ENCODE measurements at regions not wholly inside any gene's neighbourhood (a gene's known extent, or its start where the extent isn't known, plus 50 kb on each side); places are given as distances from the start of the nearest gene placed in this dataset.
"Not testable (repeated sequence)": the region's sequence is repeated elsewhere in the genome, so short reads cannot be mapped to it uniquely, and the experiment has no call there.

DNA sequence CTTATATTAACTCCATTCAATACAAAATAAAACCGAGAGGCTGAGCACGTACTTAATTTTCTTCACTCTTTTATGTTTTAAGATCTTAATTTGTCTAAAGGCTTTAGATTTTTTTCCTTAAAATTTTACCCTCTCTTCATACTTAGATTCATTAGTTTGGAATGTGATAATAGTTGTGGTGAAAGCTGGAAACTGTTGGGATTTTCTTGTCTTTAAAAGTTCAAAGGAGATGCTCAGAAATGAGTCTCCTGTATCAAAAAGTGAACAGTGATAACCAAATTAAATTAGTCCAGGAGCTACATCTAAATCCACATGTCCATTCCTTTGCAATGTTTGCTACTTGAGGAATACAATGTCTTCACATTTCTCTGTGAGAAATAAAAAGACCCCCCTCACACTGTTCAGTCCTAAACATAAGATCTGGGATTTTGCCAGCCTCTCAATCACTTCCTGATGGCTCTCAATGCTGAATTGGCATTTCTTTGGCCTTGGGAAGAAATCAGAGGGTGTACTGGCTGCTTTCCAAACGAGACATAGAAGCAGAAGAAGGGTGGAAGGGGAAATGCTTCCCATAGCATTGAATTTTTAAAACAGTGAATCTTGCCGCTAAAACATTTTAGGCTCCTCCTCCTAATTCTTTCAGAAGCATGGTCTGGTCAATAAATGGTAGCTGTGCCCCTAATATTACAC lies 245.0 kb downstream of the SHOX2 start:
- Mint-ChIP-seq H3K27ac (no peak overlapping the region), H3K9me3 (no peaks in the 10 kb centered on the region), H3K4me1 (no peaks in the 10 kb centered on the region), H3K27me3 (no peaks in the 10 kb centered on the region), H3K36me3 (ENCODE audit: low read depth) (no peaks in the 10 kb centered on the region), H3K4me3 (no peak overlapping the region)
- no peak for DNase-seq
- ChIA-PET POLR2A (no interaction called here), CTCF (no interaction called here)

DNA sequence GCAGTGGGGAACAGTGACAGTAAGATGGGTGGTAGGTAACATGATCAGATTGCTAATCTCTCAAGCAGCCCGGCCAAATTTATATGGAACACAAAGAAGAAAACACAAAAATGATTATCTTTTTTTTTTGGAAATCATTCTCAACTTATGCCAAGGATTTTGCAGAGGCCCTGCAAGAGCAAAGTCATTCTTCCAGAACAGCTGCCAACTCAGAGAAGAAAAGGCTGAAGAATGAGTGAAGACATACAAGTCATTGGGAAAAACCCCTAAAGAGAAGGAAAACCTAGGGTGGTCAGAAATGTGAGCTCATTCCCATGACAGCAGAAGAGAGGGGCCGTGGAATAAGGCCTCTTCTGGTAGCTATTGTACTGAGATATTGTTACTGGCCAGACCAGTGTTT lies 246.7 kb downstream of the SHOX2 start:
- no peaks in the 10 kb centered on the region for H3K27me3 Mint-ChIP-seq
- H3K27ac Mint-ChIP-seq: no peak overlapping the region
- POLR2A ChIA-PET: no interaction called here
- no peaks in the 10 kb centered on the region for H3K4me1 Mint-ChIP-seq
- no peaks in the 10 kb centered on the region for H3K9me3 Mint-ChIP-seq
- no peak for DNase-seq
- H3K4me3 Mint-ChIP-seq: no peak overlapping the region
- CTCF ChIA-PET: interaction anchor here (0.7 kb wide), 1 partner anchor 13 kb away, joined by 4 read pairs; no protein-coding TSS in a partner anchor
- H3K36me3 Mint-ChIP-seq (ENCODE audit: low read depth): no peaks in the 10 kb centered on the region

DNA sequence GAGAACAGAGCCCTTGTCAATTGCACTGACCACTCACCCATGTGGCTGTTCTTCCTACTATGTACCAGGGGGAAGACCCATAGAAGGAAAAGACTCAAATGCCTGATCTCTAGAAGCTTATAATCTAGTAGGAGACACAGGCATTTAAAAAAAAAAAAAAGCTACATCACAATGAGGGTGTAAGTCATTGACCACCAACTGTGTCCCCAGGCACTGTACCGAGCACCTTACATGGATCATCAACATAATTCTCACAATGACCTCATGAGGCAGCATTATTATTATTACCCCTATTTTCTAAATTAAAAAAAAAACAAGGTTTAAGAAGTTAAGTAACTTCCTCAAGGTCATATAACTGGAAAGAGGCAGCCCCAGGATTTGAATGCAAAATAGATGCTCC lies 247.4 kb downstream of the SHOX2 start:
- ChIA-PET POLR2A (no interaction called here), CTCF (no interaction called here)
- no peak overlapping the region for H3K4me3 Mint-ChIP-seq
- no peaks in the 10 kb centered on the region for H3K27me3 Mint-ChIP-seq
- H3K36me3 Mint-ChIP-seq (ENCODE audit: low read depth): no peaks in the 10 kb centered on the region
- no peak overlapping the region for H3K27ac Mint-ChIP-seq
- DNase-seq: no peak
- no peaks in the 10 kb centered on the region for H3K4me1 Mint-ChIP-seq
- no peaks in the 10 kb centered on the region for H3K9me3 Mint-ChIP-seq

DNA sequence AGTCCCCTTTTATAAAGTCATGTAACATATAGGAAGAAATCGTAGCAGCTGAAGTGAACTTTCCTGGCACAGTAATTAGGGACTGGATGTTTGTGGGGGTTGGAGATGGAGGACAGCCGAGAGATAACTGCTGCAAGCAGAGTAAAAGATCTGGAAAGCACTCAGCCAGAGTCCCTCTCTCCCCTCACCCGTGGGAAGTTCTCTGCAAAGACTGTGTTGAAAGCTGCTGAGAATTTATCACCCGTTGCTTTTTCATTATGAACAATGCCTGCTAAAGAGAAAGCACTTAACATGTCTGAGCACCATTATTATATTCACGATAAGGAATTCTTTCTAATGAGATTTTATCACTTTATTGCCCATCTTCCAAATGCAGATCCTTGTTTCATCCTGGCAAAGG lies 248.8 kb downstream of the SHOX2 start:
- H3K4me3 Mint-ChIP-seq: no peak overlapping the region
- H3K27me3 Mint-ChIP-seq: no peaks in the 10 kb centered on the region
- no peaks in the 10 kb centered on the region for H3K36me3 Mint-ChIP-seq (ENCODE audit: low read depth)
- ChIA-PET POLR2A (no interaction called here), CTCF (no interaction called here)
- no peaks in the 10 kb centered on the region for H3K9me3 Mint-ChIP-seq
- no peak for DNase-seq
- no peak overlapping the region for H3K27ac Mint-ChIP-seq
- no peaks in the 10 kb centered on the region for H3K4me1 Mint-ChIP-seq

DNA sequence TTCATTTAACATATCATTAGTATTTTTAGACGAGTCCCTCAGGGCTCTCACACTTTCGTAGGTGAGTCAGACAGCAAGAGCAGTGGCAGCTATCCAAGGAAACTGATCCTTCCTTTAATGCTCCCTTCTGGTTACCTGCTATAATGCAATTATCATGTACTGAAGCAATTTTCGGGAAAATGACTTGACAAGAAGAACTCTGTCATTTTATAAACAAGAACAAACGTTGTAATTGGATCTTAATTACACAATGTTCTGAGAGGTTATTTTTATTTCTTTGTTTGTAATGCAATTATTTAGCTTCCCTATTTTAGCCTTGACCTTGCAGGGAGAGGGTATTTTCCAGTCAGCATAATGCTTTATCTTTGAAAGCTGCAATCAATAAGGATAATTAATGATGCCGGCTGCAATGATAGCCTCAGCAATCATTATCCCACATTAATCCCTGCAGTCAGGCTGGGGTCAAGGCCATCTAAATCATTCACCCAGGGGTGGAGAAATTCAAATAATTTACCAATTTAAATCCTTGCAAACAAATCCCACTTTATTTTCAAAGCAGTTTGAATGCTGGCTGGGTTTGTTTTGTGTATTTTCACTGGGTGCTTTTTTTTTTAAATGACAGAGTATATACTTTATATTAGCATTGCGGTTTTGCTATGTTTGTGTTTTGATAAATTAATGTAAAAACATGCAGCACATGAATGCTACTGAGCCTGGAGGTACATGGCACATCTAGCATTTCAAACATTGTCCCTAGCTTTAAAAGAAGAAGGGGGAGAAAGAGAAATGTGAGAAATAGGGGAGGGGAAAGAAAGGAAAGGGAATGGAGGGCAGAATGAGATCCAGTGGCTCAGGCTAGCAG lies 249.9 kb downstream of the SHOX2 start:
- DNase-seq: no peak
- ChIA-PET CTCF (interaction anchor here (1.1 kb wide), 1 partner anchor 12 kb away, joined by 3 read pairs; no protein-coding TSS in a partner anchor), POLR2A (no interaction called here)
- H3K27me3 Mint-ChIP-seq: no peaks in the 10 kb centered on the region
- no peak overlapping the region for H3K4me3 Mint-ChIP-seq
- H3K36me3 Mint-ChIP-seq (ENCODE audit: low read depth): no peaks in the 10 kb centered on the region
- no peaks in the 10 kb centered on the region for H3K9me3 Mint-ChIP-seq
- H3K27ac Mint-ChIP-seq: no peak overlapping the region
- H3K4me1 Mint-ChIP-seq: no peaks in the 10 kb centered on the region

DNA sequence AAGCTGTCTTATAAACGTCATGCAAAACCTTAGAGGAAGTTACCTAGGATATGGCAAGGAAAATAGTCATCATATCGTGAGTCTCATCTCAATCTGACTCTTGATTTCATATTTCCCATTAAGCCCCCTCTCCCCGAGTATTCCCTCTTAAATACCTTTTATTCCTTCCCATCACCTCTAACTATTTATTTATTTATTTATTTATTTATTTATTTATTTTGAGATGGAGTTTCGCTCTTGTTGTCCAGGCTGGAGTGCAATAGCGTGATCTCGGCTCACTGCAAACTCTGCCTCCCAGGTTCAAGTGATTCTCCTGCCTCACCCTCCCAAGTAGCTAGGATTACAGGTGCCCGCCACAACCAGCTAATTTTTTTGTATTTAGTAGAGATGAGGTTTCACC lies 260.4 kb downstream of the SHOX2 start:
- H3K27me3 Mint-ChIP-seq; POLR2A ChIA-PET; H3K9me3 Mint-ChIP-seq; H3K4me1 Mint-ChIP-seq; H3K36me3 Mint-ChIP-seq (ENCODE audit: low read depth); H3K4me3 Mint-ChIP-seq; DNase-seq; H3K27ac Mint-ChIP-seq; CTCF ChIA-PET: not testable (repeated sequence)

DNA sequence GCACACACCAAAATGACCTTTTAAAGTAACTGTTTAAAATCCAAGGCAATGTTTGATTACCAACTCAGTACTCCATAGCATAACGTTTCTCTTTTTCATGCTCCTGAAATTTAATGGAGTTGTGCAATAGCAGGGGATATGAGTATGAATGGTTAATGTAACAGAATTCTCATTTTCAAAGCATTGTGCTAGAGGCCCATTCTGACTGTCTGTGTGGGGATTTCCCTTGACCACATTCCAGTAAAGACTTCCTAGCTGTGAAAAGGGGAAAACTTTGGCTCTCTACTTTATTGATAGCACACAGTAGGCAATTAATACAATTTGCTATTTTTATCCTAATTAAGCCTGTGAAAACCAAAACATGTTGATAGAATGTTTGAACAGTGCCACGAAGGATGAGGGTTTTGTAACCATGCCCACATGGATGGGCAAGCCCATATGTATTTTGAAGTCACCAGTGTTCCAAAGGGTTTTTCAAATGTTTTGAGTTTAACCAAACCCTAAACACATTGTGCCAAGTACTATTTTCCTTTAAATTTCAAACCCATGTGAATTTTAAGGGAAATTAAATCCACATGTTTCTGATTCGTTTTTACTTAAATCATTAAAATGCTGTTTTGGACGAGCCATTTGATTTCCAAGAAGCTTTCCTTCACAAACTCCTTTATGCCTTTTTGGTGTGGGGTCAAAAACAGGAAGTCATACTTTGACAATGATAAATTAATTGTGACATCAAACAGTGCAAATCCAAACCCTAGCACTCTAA lies 261.2 kb downstream of the SHOX2 start:
- no peak overlapping the region for H3K27ac Mint-ChIP-seq
- H3K4me3 Mint-ChIP-seq: no peak overlapping the region
- no peaks in the 10 kb centered on the region for H3K4me1 Mint-ChIP-seq
- POLR2A ChIA-PET: no interaction called here
- DNase-seq: no peak
- H3K36me3 Mint-ChIP-seq (ENCODE audit: low read depth): no peaks in the 10 kb centered on the region
- no peaks in the 10 kb centered on the region for H3K27me3 Mint-ChIP-seq
- no peaks in the 10 kb centered on the region for H3K9me3 Mint-ChIP-seq
- CTCF ChIA-PET: interaction anchor here (1.3 kb wide), 1 partner anchor 11 kb away, joined by 3 read pairs; no protein-coding TSS in a partner anchor

DNA sequence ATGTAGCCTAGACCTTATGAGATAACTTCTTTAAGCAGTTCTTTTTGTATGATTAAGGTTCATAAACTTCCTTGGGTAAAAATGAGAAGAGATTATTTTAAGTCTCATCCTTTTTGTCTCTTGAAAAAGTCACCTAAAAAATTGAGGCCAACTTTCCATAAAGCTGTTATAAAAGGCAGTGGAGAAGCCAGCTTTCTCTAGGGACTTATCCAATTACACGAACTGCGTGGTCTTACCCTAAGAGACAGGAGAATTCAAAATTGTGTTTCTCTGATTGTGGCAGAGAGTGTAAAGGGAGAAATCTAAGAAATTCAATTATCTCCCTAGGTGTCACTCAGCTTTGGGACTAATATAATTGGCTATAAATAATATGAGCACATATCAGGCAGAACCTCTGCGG lies 262.0 kb downstream of the SHOX2 start:
- Mint-ChIP-seq H3K27me3 (no peaks in the 10 kb centered on the region), H3K27ac (no peak overlapping the region), H3K9me3 (no peaks in the 10 kb centered on the region), H3K36me3 (ENCODE audit: low read depth) (no peaks in the 10 kb centered on the region), H3K4me1 (no peaks in the 10 kb centered on the region), H3K4me3 (no peak overlapping the region)
- no peak for DNase-seq
- ChIA-PET CTCF (interaction anchor here (1.3 kb wide), 1 partner anchor 12 kb away, joined by 3 read pairs; no protein-coding TSS in a partner anchor), POLR2A (no interaction called here)

DNA sequence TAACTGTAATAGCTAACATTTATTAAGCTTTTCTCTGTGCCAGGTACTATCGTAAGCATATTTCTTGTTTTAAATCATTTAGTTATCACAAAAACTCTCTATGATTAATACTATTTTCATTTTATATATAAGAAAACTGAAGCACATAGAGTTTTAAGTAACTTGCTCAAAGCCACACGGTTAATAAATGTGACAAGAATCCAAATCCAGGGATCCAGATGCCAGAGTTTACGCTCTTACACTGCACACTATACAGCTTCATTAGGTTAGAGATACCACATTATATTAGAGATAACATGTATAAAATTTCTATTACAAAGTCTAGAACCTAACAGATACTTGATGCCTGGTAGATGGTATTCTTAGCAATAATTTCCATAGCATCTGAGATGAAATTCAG lies 265.2 kb downstream of the SHOX2 start:
- Mint-ChIP-seq H3K9me3 (no peaks in the 10 kb centered on the region), H3K4me3 (no peak overlapping the region), H3K4me1 (no peaks in the 10 kb centered on the region), H3K27ac (no peak overlapping the region), H3K27me3 (no peaks in the 10 kb centered on the region), H3K36me3 (ENCODE audit: low read depth) (no peaks in the 10 kb centered on the region)
- no peak for DNase-seq
- CTCF ChIA-PET: no interaction called here
- POLR2A ChIA-PET: no interaction called here

DNA sequence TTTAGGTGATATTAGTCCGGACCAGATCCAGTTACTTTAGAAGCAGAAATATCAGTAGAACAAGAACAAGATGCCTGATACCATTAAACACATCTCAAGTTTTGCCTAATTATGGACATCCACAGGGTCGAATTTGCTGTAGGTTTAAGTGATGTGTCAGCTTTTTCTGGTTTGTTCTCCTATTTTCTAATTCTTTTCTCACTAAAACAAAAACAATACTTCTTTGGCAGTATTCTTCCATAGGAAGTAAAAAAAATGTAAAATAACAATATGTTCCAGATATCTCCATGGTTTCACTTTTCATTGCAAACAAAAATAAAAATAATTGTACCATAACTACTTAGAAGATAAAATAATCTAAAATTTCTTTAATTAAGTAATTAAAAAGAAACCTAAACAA lies 265.7 kb downstream of the SHOX2 start:
- Mint-ChIP-seq H3K9me3 (no peaks in the 10 kb centered on the region), H3K4me1 (no peaks in the 10 kb centered on the region), H3K4me3 (no peak overlapping the region), H3K36me3 (ENCODE audit: low read depth) (no peaks in the 10 kb centered on the region), H3K27me3 (no peaks in the 10 kb centered on the region), H3K27ac (no peak overlapping the region)
- ChIA-PET CTCF (no interaction called here), POLR2A (no interaction called here)
- DNase-seq: no peak

DNA sequence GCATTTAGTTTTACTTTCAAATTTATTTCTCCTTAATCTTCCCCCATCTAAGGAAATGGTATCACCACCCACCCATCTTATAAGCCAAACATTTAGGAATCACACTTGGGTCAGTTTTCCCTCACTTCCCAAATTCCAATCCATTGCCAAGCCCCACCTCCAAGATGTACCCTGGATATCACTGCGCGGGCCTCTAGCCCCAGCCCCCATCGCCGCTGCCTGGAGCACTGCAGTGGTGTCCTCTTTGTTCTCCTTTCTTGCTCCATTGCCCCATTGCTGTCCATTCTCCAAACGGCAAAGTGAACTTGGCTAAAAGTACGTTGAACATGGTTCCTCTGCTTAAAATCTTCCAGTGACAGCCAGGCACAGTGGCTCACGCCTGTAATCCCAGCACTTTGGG lies 267.8 kb downstream of the SHOX2 start:
- Mint-ChIP-seq H3K27me3 (no peaks in the 10 kb centered on the region), H3K4me3 (no peak overlapping the region), H3K9me3 (no peaks in the 10 kb centered on the region), H3K27ac (no peak overlapping the region), H3K4me1 (no peaks in the 10 kb centered on the region), H3K36me3 (ENCODE audit: low read depth) (no peaks in the 10 kb centered on the region)
- no peak for DNase-seq
- POLR2A ChIA-PET: no interaction called here
- CTCF ChIA-PET: no interaction called here

DNA sequence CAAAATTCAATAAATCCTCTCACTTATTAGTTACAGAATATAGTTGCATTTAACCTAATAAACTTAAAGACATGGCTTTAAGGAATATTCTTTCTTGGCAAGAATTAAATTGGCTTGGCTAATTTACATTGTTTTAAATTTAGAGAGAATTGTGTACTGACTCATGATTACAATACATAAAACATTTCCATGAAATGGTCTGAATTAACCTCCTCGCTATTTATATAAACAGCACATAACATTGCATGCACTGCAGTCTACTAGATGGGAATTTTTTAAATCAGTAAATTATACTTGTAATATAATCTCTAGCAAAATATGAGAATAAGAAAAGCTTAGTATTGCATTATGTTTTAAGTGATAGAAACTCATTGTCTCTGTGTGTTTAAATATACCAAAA lies 268.9 kb downstream of the SHOX2 start:
- ChIA-PET CTCF (no interaction called here), POLR2A (no interaction called here)
- no peaks in the 10 kb centered on the region for H3K9me3 Mint-ChIP-seq
- no peaks in the 10 kb centered on the region for H3K27me3 Mint-ChIP-seq
- no peak overlapping the region for H3K27ac Mint-ChIP-seq
- no peak for DNase-seq
- no peaks in the 10 kb centered on the region for H3K4me1 Mint-ChIP-seq
- no peak overlapping the region for H3K4me3 Mint-ChIP-seq
- H3K36me3 Mint-ChIP-seq (ENCODE audit: low read depth): no peaks in the 10 kb centered on the region

DNA sequence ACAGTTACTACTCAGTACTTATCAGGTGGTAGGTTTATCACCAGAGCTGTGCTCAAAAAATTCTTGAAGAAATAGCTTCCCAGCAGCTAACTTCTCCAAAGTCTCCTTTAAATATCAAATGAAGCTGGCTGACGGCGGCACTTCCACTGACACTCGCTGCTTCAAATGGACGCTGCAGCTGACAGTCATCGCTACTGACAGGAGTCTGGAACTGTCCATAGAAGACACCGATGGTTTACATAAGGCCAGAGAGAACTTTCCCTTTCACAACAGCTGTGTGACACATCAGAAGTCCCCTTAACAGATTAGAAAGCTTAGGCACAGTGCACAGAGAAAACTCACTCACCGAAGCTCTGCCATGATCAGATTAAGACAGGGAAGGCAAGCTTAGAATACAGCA lies 270.2 kb downstream of the SHOX2 start:
- ChIA-PET POLR2A (no interaction called here), CTCF (no interaction called here)
- Mint-ChIP-seq H3K4me3 (no peak overlapping the region), H3K27me3 (no peaks in the 10 kb centered on the region), H3K36me3 (ENCODE audit: low read depth) (no peaks in the 10 kb centered on the region), H3K9me3 (no peaks in the 10 kb centered on the region), H3K4me1 (no peaks in the 10 kb centered on the region), H3K27ac (no peak overlapping the region)
- no peak for DNase-seq
